ENCODE measurements at regions not wholly inside any gene's neighbourhood (a gene's known extent, or its start where the extent isn't known, plus 50 kb on each side); places are given as distances from the start of the nearest gene placed in this dataset.

DNA sequence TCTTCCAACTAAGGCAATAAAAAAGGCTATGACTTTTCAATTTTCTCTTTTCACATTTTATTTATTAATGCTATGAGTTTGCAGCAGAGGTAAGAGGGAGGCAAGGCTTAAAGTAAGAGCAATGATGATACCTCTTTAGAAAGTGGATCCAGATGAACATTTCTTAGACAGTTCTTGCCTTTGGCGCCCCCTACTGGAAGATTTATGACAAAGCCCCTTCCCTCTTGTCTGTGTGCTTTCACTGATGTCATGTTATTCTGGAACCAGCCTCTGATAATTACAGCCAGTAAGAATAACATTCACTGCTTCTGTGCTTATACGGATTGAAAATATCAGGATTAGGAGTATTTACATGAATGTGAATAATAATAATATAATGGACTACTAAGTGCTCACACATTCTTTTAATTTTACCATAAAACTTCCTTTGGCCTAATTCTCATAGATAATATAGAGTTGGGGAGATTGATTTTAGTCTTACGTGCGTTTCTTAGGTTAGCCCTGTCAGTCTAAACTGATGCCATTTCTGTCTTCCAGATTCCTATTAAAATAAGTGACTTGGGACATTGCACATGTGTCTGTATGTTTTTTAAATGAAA lies 1929.9 kb upstream of the SEL1L start:
- TF ChIP-seq KDM5A (IDR thresholded peaks at IDR 0.05) (no peak), CHD4 (IDR thresholded peaks at IDR 0.05; ENCODE audit: borderline replicate concordance) (no peak), EP300 (IDR thresholded peaks at IDR 0.05) (no peak), JUN (IDR thresholded peaks at IDR 0.05) (no peak)
- TF ChIP-seq, protein P1, sequence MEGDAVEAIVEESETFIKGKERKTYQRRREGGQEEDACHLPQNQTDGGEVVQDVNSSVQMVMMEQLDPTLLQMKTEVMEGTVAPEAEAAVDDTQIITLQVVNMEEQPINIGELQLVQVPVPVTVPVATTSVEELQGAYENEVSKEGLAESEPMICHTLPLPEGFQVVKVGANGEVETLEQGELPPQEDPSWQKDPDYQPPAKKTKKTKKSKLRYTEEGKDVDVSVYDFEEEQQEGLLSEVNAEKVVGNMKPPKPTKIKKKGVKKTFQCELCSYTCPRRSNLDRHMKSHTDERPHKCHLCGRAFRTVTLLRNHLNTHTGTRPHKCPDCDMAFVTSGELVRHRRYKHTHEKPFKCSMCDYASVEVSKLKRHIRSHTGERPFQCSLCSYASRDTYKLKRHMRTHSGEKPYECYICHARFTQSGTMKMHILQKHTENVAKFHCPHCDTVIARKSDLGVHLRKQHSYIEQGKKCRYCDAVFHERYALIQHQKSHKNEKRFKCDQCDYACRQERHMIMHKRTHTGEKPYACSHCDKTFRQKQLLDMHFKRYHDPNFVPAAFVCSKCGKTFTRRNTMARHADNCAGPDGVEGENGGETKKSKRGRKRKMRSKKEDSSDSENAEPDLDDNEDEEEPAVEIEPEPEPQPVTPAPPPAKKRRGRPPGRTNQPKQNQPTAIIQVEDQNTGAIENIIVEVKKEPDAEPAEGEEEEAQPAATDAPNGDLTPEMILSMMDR (IDR thresholded peaks at IDR 0.05): peak; percentile 25; the same call in 2 of the 3 replicates
- TF ChIP-seq, protein P2, sequence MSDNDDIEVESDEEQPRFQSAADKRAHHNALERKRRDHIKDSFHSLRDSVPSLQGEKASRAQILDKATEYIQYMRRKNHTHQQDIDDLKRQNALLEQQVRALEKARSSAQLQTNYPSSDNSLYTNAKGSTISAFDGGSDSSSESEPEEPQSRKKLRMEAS (IDR thresholded peaks at IDR 0.05): no peak
